Nephron progenitor cell (in vitro differentiated cells): ENCODE measurements at regions not wholly inside any gene's neighbourhood (a gene's known extent, or its start where the extent isn't known, plus 50 kb on each side); places are given as distances from the start of the nearest gene placed in this dataset.

Experiments used
- DNase-seq: peaks from one replicate; pipeline ENCODE4 v3.0.0; 2021
- H3K27ac Mint-ChIP-seq: 2 replicates; pipeline ENCODE4 v1.8.0; 2021; ENCODE audit warnings: mild to moderate bottlenecking, moderate library complexity, mixed read lengths
- H3K27me3 Mint-ChIP-seq: 2 replicates; pipeline ENCODE4 v1.8.0; 2021; ENCODE audit warnings: mild to moderate bottlenecking, low read depth, mixed read lengths; ENCODE audit not compliant: poor library complexity
- H3K36me3 Mint-ChIP-seq: 2 replicates; pipeline ENCODE4 v1.8.0; 2021; ENCODE audit warnings: low read depth, mixed read lengths
- H3K4me1 Mint-ChIP-seq: 2 replicates; pipeline ENCODE4 v1.8.0; 2021; ENCODE audit warnings: mixed read lengths
- H3K4me3 Mint-ChIP-seq: 2 replicates; pipeline ENCODE4 v1.8.0; 2021; ENCODE audit warnings: mild to moderate bottlenecking, moderate library complexity, mixed read lengths
- H3K9me3 Mint-ChIP-seq: 2 replicates; pipeline ENCODE4 v1.8.0; 2021; ENCODE audit warnings: mild to moderate bottlenecking, moderate library complexity, mixed read lengths
- TF ChIP-seq, protein P1 (sequence below): fragments of 200-600 bp; sonication (generic); IDR thresholded peaks from 2 replicates; pipeline ENCODE4 v1.5.0; 2021; ENCODE audit warnings: antibody characterized with exemption

DNA sequence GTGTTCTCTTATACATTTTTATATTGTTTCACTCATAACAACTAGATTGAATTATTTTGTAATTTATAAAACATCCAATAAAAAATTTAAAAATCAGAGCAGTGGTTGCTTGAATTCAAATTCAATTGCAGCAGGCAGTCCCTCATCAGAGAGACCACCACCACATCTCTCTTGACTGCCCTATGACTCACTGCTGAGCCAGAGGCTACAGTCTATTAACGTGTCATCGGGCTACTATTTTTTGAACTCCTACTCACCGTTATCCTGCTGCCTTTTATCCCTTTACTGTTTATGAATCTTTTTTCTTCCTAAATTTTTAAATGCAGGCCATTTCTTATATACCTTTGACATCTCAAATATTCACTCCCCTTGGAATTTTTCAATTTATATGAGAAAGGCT lies 144.7 kb downstream of the BARHL2 start:
- TF ChIP-seq, protein P1, sequence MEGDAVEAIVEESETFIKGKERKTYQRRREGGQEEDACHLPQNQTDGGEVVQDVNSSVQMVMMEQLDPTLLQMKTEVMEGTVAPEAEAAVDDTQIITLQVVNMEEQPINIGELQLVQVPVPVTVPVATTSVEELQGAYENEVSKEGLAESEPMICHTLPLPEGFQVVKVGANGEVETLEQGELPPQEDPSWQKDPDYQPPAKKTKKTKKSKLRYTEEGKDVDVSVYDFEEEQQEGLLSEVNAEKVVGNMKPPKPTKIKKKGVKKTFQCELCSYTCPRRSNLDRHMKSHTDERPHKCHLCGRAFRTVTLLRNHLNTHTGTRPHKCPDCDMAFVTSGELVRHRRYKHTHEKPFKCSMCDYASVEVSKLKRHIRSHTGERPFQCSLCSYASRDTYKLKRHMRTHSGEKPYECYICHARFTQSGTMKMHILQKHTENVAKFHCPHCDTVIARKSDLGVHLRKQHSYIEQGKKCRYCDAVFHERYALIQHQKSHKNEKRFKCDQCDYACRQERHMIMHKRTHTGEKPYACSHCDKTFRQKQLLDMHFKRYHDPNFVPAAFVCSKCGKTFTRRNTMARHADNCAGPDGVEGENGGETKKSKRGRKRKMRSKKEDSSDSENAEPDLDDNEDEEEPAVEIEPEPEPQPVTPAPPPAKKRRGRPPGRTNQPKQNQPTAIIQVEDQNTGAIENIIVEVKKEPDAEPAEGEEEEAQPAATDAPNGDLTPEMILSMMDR, result no peak
- Mint-ChIP-seq H3K27me3 (no peaks in the 10 kb centered on the region), H3K9me3 (peaks cover 10% of the 10 kb centered on the region), H3K27ac (no peak overlapping the region), H3K36me3 (no peaks in the 10 kb centered on the region), H3K4me1 (no peaks in the 10 kb centered on the region), H3K4me3 (no peak overlapping the region)
- DNase-seq, result no peak

DNA sequence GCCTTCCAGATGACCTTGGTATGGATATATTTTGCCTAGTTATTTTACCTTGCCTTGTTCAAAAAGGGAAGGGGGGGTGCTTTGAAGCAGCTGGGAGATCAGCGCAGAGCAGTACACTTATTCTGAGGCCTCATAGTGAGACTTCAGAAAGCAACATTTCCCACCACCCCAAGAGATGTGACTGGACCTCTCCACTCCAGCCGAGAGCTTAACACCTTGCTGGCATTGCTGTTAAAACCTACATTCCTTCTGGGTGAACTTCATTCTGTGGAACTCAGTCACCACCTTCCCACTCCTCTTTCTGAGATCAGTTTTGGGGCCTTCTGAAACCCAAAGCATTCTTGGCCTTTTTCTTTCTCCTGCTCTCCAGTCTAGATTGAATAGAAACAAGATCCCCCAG lies 148.7 kb downstream of the BARHL2 start:
- Mint-ChIP-seq H3K4me1 (peaks cover 6% of the 10 kb centered on the region), H3K27ac (no peak overlapping the region), H3K27me3 (no peaks in the 10 kb centered on the region), H3K9me3 (peaks cover 7% of the 10 kb centered on the region), H3K4me3 (no peak overlapping the region), H3K36me3 (no peaks in the 10 kb centered on the region)
- TF ChIP-seq, protein P1, result no peak
- no peak for DNase-seq

DNA sequence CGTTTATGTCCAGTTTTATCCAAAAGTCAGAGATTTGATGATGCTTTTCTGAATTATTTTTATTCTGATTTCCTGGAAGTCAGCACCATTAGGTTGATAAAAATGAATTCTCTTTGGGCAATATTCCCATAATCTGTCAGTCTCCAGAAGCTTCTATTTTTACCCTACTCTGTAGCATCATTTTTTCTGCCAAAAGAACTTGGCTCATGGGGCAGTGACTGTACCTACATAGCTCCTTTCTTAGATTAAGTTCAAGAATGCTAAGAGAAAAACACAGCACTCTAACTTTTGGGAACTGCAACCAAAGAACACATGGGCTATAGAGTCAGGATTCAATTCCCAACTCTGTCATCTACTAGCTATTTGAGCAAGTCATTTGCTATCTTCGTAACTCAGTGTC lies 152.9 kb downstream of the BARHL2 start:
- DNase-seq, result no peak
- no peak overlapping the region for H3K27ac Mint-ChIP-seq
- H3K27me3 Mint-ChIP-seq, result peaks cover 15% of the 10 kb centered on the region
- H3K4me3 Mint-ChIP-seq, result no peak overlapping the region
- H3K4me1 Mint-ChIP-seq, result peaks cover 12% of the 10 kb centered on the region
- no peaks in the 10 kb centered on the region for H3K9me3 Mint-ChIP-seq
- TF ChIP-seq, protein P1, result no peak
- H3K36me3 Mint-ChIP-seq, result no peaks in the 10 kb centered on the region

DNA sequence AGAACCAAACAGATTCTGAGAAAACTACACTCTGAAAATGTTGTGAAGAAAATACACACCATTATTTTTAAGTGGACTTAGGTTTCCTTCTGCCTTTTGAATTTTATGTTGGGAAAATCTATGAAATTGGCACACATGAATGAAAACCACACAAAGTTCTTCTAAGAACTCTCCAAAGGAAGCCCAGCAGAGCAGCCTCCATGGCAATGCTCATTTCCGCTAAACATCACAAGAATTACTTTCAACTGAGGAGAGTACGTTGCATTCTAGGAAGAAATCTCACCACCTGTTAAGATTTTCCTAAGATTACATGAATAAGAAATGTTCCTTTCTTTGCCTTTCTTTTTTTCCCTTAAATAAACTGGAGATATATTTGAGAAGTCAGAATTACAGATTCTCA lies 154.2 kb downstream of the BARHL2 start:
- TF ChIP-seq, protein P1, result no peak
- Mint-ChIP-seq H3K36me3 (no peaks in the 10 kb centered on the region), H3K27ac (no peak overlapping the region), H3K4me3 (no peak overlapping the region), H3K9me3 (no peaks in the 10 kb centered on the region), H3K4me1 (peaks cover 21% of the 10 kb centered on the region), H3K27me3 (peaks cover 15% of the 10 kb centered on the region)
- no peak for DNase-seq

GRCh38 chr1:90561911-90562310 lies 155.2 kb downstream of the BARHL2 start:
- H3K9me3 Mint-ChIP-seq, result no peaks in the 10 kb centered on the region
- no peak overlapping the region for H3K4me3 Mint-ChIP-seq
- H3K36me3 Mint-ChIP-seq, result no peaks in the 10 kb centered on the region
- TF ChIP-seq, protein P1, result no peak
- DNase-seq, result no peak
- H3K27ac Mint-ChIP-seq, result no peak overlapping the region
- H3K27me3 Mint-ChIP-seq, result peaks cover 15% of the 10 kb centered on the region
- H3K4me1 Mint-ChIP-seq, result peaks cover 21% of the 10 kb centered on the region

- H3K27ac Mint-ChIP-seq, result no peak overlapping the region
- peaks cover 21% of the 10 kb centered on the region for H3K4me1 Mint-ChIP-seq
- no peak overlapping the region for H3K4me3 Mint-ChIP-seq
- no peak for DNase-seq
- no peaks in the 10 kb centered on the region for H3K9me3 Mint-ChIP-seq
- TF ChIP-seq, protein P1, result no peak
- H3K27me3 Mint-ChIP-seq, result peaks cover 15% of the 10 kb centered on the region
- H3K36me3 Mint-ChIP-seq, result no peaks in the 10 kb centered on the region
These were observed 155.9 kb downstream of the BARHL2 start for GRCh38 chr1:90561103-90561783.
